Neural crest cell (in vitro differentiated cells): ENCODE measurements at regions not wholly inside any gene's neighbourhood (a gene's known extent, or its start where the extent isn't known, plus 50 kb on each side); places are given as distances from the start of the nearest gene placed in this dataset.

Experiments used
- DNase-seq: peaks from one replicate; pipeline ENCODE4 v3.0.0; 2021; ENCODE audit warnings: low read depth, mixed read lengths, low spot score
- H3K27ac Mint-ChIP-seq: one replicate; pipeline ENCODE4 v1.8.0; 2021; ENCODE audit warnings: mild to moderate bottlenecking, mixed read lengths; ENCODE audit not compliant: unreplicated experiment
- H3K27me3 Mint-ChIP-seq: 2 replicates; pipeline ENCODE4 v1.8.0; 2021; ENCODE audit warnings: low read depth, mild to moderate bottlenecking, mixed read lengths
- H3K36me3 Mint-ChIP-seq: 2 replicates; pipeline ENCODE4 v1.8.0; 2021; ENCODE audit warnings: low read depth, mild to moderate bottlenecking, mixed read lengths
- H3K4me1 Mint-ChIP-seq: 2 replicates; pipeline ENCODE4 v1.8.0; 2021; ENCODE audit warnings: mixed read lengths
- H3K4me3 Mint-ChIP-seq: one replicate; pipeline ENCODE4 v1.8.0; 2021; ENCODE audit warnings: mild to moderate bottlenecking, mixed read lengths
- H3K9me3 Mint-ChIP-seq: 2 replicates; pipeline ENCODE4 v1.8.0; 2021; ENCODE audit warnings: mixed read lengths
- TF ChIP-seq, protein P1 (sequence below): fragments of 200-600 bp; sonication (generic); conservative IDR thresholded peaks from 2 replicates; pipeline ENCODE4 v1.5.0; 2021; ENCODE audit warnings: antibody characterized with exemption, mild to moderate bottlenecking

DNA sequence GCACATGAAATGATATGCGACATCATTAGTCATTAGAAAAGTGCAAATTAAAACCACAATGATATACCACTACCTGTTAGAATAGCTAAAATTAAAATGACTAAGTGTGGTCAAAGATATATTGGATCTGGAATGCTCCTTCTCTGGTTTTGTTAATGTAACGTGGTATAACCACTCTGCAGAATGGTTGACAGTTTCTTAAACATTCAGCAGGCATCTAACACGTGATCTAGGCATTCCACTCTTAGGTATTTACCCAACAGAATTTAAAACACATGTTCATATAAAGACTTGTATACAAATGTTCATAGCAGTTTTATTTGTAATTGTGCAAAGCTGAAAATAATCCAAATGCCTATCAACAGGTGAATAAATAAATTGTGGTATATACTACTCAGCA, 165.0 kb upstream of the PLXNA2 start:
- H3K9me3 Mint-ChIP-seq = no peaks in the 10 kb centered on the region
- H3K4me1 Mint-ChIP-seq = peaks cover 3% of the 10 kb centered on the region
- no peaks in the 10 kb centered on the region for H3K27me3 Mint-ChIP-seq
- no peak overlapping the region for H3K4me3 Mint-ChIP-seq
- DNase-seq = no peak
- TF ChIP-seq, protein P1, sequence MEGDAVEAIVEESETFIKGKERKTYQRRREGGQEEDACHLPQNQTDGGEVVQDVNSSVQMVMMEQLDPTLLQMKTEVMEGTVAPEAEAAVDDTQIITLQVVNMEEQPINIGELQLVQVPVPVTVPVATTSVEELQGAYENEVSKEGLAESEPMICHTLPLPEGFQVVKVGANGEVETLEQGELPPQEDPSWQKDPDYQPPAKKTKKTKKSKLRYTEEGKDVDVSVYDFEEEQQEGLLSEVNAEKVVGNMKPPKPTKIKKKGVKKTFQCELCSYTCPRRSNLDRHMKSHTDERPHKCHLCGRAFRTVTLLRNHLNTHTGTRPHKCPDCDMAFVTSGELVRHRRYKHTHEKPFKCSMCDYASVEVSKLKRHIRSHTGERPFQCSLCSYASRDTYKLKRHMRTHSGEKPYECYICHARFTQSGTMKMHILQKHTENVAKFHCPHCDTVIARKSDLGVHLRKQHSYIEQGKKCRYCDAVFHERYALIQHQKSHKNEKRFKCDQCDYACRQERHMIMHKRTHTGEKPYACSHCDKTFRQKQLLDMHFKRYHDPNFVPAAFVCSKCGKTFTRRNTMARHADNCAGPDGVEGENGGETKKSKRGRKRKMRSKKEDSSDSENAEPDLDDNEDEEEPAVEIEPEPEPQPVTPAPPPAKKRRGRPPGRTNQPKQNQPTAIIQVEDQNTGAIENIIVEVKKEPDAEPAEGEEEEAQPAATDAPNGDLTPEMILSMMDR = no peak
- H3K36me3 Mint-ChIP-seq = no peaks in the 10 kb centered on the region
- H3K27ac Mint-ChIP-seq = no peak overlapping the region

DNA sequence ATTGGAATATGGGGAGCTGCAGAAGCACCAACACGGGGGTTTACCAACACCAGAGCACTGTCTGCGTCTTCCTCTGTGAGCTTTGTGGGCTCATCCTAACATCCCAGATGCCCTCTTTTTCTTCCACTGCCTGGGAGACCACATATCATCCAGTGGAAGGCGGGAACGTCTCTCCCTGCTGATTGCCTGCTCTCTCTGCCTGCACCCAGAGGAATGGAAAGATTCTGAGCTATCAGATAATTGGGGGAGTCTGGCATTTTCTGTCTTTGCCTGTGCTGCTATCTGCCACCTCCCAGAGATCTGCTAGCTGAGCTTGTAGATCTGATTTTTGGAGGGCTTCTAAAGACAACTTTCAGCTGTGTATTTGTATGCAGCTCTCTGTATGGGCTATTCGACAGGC, 166.2 kb upstream of the PLXNA2 start:
- no peak for DNase-seq
- no peak overlapping the region for H3K27ac Mint-ChIP-seq
- H3K27me3 Mint-ChIP-seq = no peaks in the 10 kb centered on the region
- H3K4me1 Mint-ChIP-seq = peaks cover 3% of the 10 kb centered on the region
- no peaks in the 10 kb centered on the region for H3K36me3 Mint-ChIP-seq
- TF ChIP-seq, protein P1 = no peak
- H3K4me3 Mint-ChIP-seq = no peak overlapping the region
- no peaks in the 10 kb centered on the region for H3K9me3 Mint-ChIP-seq

DNA sequence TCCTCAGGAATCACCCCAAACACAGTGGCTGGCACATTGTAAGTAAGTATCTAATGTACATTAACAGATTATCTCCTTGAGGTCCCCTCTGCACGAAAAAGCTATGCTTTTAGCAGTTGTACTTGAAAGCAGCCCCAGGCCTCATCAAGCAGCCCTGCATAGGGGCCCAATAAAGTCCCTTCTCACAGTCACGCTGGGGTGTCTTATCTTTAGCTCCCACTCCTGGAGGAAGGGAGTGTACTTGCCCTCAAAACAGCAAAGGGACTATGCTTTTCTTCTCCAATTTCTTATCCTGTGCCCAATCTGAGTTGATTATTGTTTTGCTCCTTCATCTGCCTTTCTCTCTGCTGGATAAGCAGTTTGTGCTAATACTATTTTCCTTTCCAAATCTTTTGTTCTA, 168.8 kb upstream of the PLXNA2 start:
- TF ChIP-seq, protein P1 = no peak
- H3K4me1 Mint-ChIP-seq = peaks cover 3% of the 10 kb centered on the region
- H3K4me3 Mint-ChIP-seq = no peak overlapping the region
- no peaks in the 10 kb centered on the region for H3K9me3 Mint-ChIP-seq
- no peak overlapping the region for H3K27ac Mint-ChIP-seq
- no peaks in the 10 kb centered on the region for H3K36me3 Mint-ChIP-seq
- no peak for DNase-seq
- no peaks in the 10 kb centered on the region for H3K27me3 Mint-ChIP-seq

DNA sequence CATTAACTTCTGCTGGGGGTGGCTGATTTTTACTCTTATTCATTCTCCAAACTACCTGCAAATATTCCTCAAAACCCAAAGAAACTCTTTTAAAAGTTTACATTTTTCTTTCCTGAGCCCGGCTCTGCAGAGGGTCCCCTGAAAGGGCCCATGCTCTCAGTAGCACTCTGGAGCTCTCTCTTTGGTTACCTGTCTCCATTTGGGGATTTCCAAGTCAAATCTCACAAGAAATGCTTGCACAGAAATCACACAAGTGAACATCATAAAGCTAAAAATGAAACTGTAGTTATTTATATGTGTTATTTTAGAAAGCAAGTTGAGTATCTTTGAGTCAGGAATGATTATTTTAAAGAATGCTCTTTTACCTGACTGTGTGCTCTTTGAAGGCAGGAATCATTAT, 174.5 kb upstream of the PLXNA2 start:
- DNase-seq = no peak
- no peaks in the 10 kb centered on the region for H3K4me1 Mint-ChIP-seq
- H3K27ac Mint-ChIP-seq = no peak overlapping the region
- H3K9me3 Mint-ChIP-seq = no peaks in the 10 kb centered on the region
- H3K27me3 Mint-ChIP-seq = no peaks in the 10 kb centered on the region
- no peaks in the 10 kb centered on the region for H3K36me3 Mint-ChIP-seq
- no peak overlapping the region for H3K4me3 Mint-ChIP-seq
- TF ChIP-seq, protein P1 = no peak

DNA sequence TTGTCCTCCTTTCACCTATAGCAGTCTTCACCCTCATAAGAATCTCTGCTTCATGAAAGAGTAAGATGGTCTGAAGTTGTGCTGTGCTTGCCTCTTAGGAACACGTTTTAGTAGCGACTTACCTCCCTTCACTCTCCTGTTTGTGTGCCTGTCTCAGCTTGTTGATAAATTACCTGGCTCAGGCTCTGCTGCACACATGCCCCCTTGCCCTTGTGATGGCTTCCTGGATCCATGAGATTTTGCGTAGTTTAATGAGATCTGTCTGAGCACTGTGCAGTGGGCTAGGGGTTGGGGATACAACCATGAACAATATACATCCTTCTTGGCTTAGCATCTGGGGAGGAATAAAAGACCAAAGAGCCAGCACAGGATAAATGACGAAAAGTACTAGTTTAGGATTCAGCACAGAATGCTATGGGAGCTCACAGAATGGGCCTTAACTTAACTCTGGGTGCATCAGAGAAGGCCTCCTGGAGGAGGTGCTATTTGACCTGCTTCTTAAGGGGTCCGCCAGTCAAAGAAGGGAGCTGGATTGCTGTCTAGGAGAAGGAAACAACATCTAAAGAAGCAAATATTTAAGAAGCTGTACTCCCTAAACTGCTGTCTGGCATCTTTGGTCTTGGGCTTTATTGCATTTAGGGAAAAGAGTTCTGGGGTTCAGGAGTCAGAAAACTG, 175.7 kb upstream of the PLXNA2 start:
- DNase-seq = no peak
- Mint-ChIP-seq H3K27ac (no peak overlapping the region), H3K4me3 (no peak overlapping the region), H3K9me3 (peaks cover 3% of the 10 kb centered on the region), H3K27me3 (no peaks in the 10 kb centered on the region), H3K4me1 (no peaks in the 10 kb centered on the region), H3K36me3 (no peaks in the 10 kb centered on the region)
- TF ChIP-seq, protein P1 = no peak
